ENCODE measurements at regions not wholly inside any gene's neighbourhood (a gene's known extent, or its start where the extent isn't known, plus 50 kb on each side); places are given as distances from the start of the nearest gene placed in this dataset.

GRCh38 chr10:131753336-131753735, 147.5 kb upstream of the PPP2R2D start:
- no peak for TF ChIP-seq CTCF (IDR thresholded peaks at IDR 0.05)
- no peak for TF ChIP-seq POLR2A (IDR thresholded peaks at IDR 0.05)

Measured in body of pancreas (tissue), 4 donors.